Gastrocnemius medialis (tissue), 4 donors: ENCODE measurements at regions not wholly inside any gene's neighbourhood (a gene's known extent, or its start where the extent isn't known, plus 50 kb on each side); places are given as distances from the start of the nearest gene placed in this dataset.

Experiments
- ATAC-seq, 2 donors: fragments of 150-250 bp; one replicate each; pipeline ENCODE4 v1.9.1; 2016
- DNase-seq, 2 donors: peaks; one replicate each; pipeline ENCODE4 v3.0.0-alpha.2; 2019
- H3K27ac ChIP-seq, 4 donors: fragments of 200-600 bp; sonication (generic); 1 replicate in 1 of 4; 2 replicates in 3 of 4; pipeline ENCODE4 v1.5.1; 2016 to 2018; ENCODE audit warnings: mild to moderate bottlenecking in 2 of 4, moderate library complexity in 1 of 4
- H3K27me3 ChIP-seq, 3 donors: fragments of 200-600 bp; sonication (generic) in 2 of 3; 1 replicate in 1 of 3; 2 replicates in 2 of 3; pipeline versions ENCODE4 v1.5.1 to v1.6.0; 2016 to 2019; ENCODE audit warnings: mild to moderate bottlenecking in 1 of 3, moderate library complexity in 1 of 3
- H3K36me3 ChIP-seq, 2 donors: fragments of 200-600 bp; sonication (generic) in 1 of 2; one replicate each; pipeline ENCODE4 v1.5.1; 2017 to 2018
- H3K4me1 ChIP-seq, 2 donors: fragments of 200-600 bp; sonication (generic) in 1 of 2; one replicate each; pipeline ENCODE4 v1.5.1; 2016 to 2017; ENCODE audit warnings: mild to moderate bottlenecking in 2 of 2
- H3K4me3 ChIP-seq, 4 donors: fragments of 200-600 bp; sonication (generic) in 3 of 4; 1 replicate in 1 of 4; 2 replicates in 3 of 4; pipeline ENCODE4 v1.5.1; 2016 to 2019; ENCODE audit warnings: mild to moderate bottlenecking in 2 of 4
- H3K9me3 ChIP-seq, 3 donors: fragments of 200-600 bp; sonication (generic) in 2 of 3; 1 replicate in 1 of 3; 2 replicates in 2 of 3; pipeline ENCODE4 v1.5.1; 2016 to 2019
- CTCF ChIP-seq, 5 experiments: fragments of 450-650 bp in 3 of 5; fragments of 200-600 bp in 2 of 5; sonication (generic) in 2 of 5; IDR thresholded peaks in 4 of 5; conservative IDR thresholded peaks in 1 of 5; 1 replicate in 4 of 5; 2 replicates in 1 of 5; pipeline ENCODE4 v1.5.1; 2016 to 2019; ENCODE audit warnings: antibody characterized with exemption in 5 of 5, mild to moderate bottlenecking in 3 of 5, moderate library complexity in 3 of 5
- POLR2A ChIP-seq, 2 donors: fragments of 450-650 bp; IDR thresholded peaks; one replicate each; pipeline ENCODE4 v1.6.1; 2017; ENCODE audit warnings: antibody characterized with exemption in 2 of 2, mild to moderate bottlenecking in 2 of 2, moderate library complexity in 2 of 2
- in situ Hi-C, 4 donors: fragments of 200-750 bp; cut with MboI; loops; one replicate each; pipeline versions ENCODE4 v1.15.0 to v1.8.0; 2017; ENCODE audit warnings: low sequenced_read_pairs in 4 of 4
- intact Hi-C: fragments of 100-400 bp; cut with DNase I; formaldehyde crosslinking; loops from one replicate; pipeline ENCODE4 v1.15.1; 2023; ENCODE audit warnings: low total_unique reads

GRCh38 chr13:89603187-89603586 lies 1744.3 kb upstream of the MIR17HG start:
- intact Hi-C loops (no loop called here), in situ Hi-C loops (no loop called here)
- no peak for ATAC-seq

GRCh38 chr13:89609318-89609717 lies 1738.2 kb upstream of the MIR17HG start:
- no peak overlapping the region for H3K4me3 ChIP-seq
- intact Hi-C loops (no loop called here), in situ Hi-C loops (no loop called here)
- no peaks in the 10 kb centered on the region for H3K4me1 ChIP-seq
- ATAC-seq (no peak), DNase-seq (no peak)
- no peaks in the 10 kb centered on the region for H3K27me3 ChIP-seq
- no peaks in the 10 kb centered on the region for H3K9me3 ChIP-seq
- TF ChIP-seq CTCF (IDR thresholded peaks at IDR 0.05 in 4 of 5, conservative IDR thresholded peaks at IDR 0.05 in 1 of 5) = no peak
- no peak for TF ChIP-seq POLR2A (IDR thresholded peaks at IDR 0.05)
- no peak overlapping the region for H3K27ac ChIP-seq
- no peaks in the 10 kb centered on the region for H3K36me3 ChIP-seq

More at GRCh38 chr13:89603187-89603586, 1744.3 kb upstream of the MIR17HG start:
- Histone ChIP-seq H3K27me3 (no peaks in the 10 kb centered on the region), H3K27ac (no peak overlapping the region), H3K4me1 (no peaks in the 10 kb centered on the region), H3K36me3 (no peaks in the 10 kb centered on the region), H3K9me3 (no peaks in the 10 kb centered on the region), H3K4me3 (no peak overlapping the region)
- no peak for TF ChIP-seq CTCF (IDR thresholded peaks at IDR 0.05 in 4 of 5, conservative IDR thresholded peaks at IDR 0.05 in 1 of 5)
- TF ChIP-seq POLR2A (IDR thresholded peaks at IDR 0.05) = no peak
- no peak for DNase-seq

- no peak overlapping the region for H3K4me3 ChIP-seq
- H3K9me3 ChIP-seq = no peaks in the 10 kb centered on the region
- in situ Hi-C loops = no loop called here
- H3K36me3 ChIP-seq = no peaks in the 10 kb centered on the region
- intact Hi-C loops = no loop called here
- ATAC-seq = no peak
- no peaks in the 10 kb centered on the region for H3K27me3 ChIP-seq
- DNase-seq = no peak
- no peak overlapping the region for H3K27ac ChIP-seq
- no peaks in the 10 kb centered on the region for H3K4me1 ChIP-seq
- TF ChIP-seq CTCF (IDR thresholded peaks at IDR 0.05 in 4 of 5, conservative IDR thresholded peaks at IDR 0.05 in 1 of 5) (no peak), POLR2A (IDR thresholded peaks at IDR 0.05) (no peak)
Observed at GRCh38 chr13:89610331-89610730, 1737.2 kb upstream of the MIR17HG start.

GRCh38 chr13:89610881-89611280 lies 1736.6 kb upstream of the MIR17HG start:
- no peak overlapping the region for H3K4me3 ChIP-seq
- no peaks in the 10 kb centered on the region for H3K4me1 ChIP-seq
- no peaks in the 10 kb centered on the region for H3K9me3 ChIP-seq
- ATAC-seq (no peak), DNase-seq (no peak)
- TF ChIP-seq POLR2A (IDR thresholded peaks at IDR 0.05) (no peak), CTCF (IDR thresholded peaks at IDR 0.05 in 4 of 5, conservative IDR thresholded peaks at IDR 0.05 in 1 of 5) (no peak)
- no peaks in the 10 kb centered on the region for H3K36me3 ChIP-seq
- no peak overlapping the region for H3K27ac ChIP-seq
- in situ Hi-C loops = no loop called here
- H3K27me3 ChIP-seq = no peaks in the 10 kb centered on the region
- intact Hi-C loops = no loop called here

- ATAC-seq (no peak), DNase-seq (no peak)
- in situ Hi-C loops (no loop called here), intact Hi-C loops (no loop called here)
- Histone ChIP-seq H3K4me1 (no peaks in the 10 kb centered on the region), H3K9me3 (no peaks in the 10 kb centered on the region), H3K4me3 (no peak overlapping the region), H3K36me3 (no peaks in the 10 kb centered on the region), H3K27me3 (no peaks in the 10 kb centered on the region), H3K27ac (no peak overlapping the region)
- TF ChIP-seq CTCF (IDR thresholded peaks at IDR 0.05 in 4 of 5, conservative IDR thresholded peaks at IDR 0.05 in 1 of 5) (no peak), POLR2A (IDR thresholded peaks at IDR 0.05) (no peak)
Observed at GRCh38 chr13:89627996-89628395, 1719.5 kb upstream of the MIR17HG start.
